Glomerular visceral epithelial cell (primary cell): ENCODE measurements at regions not wholly inside any gene's neighbourhood (a gene's known extent, or its start where the extent isn't known, plus 50 kb on each side); places are given as distances from the start of the nearest gene placed in this dataset.
"Not testable (repeated sequence)": the region's sequence is repeated elsewhere in the genome, so short reads cannot be mapped to it uniquely, and the experiment has no call there.

Source experiments
- DNase-seq: peaks from one replicate; pipeline ENCODE4 v3.0.0-alpha.2; 2016; ENCODE audit errors: extremely low spot score

DNA sequence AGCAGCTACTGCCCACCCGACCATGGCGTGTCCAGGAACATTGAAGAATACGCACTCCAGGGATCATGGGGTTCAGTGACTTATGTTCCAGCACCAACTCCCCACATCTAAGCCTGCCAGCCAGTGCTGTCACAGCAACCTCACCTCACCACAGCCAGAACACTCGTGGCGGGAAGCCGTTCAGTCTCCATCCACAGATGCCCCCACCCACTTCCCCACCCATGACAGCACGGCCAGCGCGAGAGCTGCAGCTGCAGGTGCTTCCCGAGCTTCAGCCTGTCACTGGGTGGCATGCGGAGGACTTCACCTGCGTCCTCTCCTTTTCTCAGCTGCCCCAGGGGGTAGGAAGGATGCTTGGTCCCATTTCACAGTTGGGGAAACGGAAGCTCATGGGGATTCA, 50.3 kb downstream of the RBFOX3 start:
- DNase-seq: no peak

DNA sequence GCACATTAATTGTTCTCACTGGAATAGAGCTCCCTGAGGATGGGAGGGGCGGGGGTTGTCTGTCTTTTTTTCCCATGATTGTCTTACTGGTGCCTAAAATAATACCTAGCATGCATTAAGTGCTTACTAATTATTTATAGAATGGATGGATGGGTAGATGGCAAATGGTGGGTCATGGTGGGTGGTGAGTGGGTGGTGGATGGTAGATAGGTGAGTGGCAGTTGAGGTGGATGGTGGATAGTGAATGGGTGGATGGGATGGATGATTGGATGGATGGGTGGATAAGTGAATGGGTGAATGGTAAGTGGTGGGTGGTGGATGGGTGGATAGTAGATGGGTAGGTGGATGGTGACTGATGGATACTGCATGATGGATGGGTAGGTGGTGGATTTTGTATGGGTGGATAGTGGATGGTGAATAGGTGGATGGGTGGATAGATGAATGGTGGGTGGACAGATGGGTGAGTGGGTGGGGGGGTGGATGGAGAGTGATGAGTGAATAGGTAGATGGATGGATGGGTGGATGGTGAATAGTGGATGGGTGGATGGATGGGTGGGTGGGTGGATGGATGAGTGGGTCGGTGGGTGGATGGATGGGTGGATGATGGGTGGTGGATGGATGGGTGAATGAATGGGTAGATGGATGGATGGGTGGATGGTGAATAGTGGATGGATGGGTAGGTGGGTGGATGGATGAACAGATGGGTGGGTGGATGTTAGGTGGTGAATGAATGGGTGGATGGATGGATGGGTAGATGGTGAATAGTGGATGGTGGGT, 51.6 kb downstream of the RBFOX3 start:
- no peak for DNase-seq

DNA sequence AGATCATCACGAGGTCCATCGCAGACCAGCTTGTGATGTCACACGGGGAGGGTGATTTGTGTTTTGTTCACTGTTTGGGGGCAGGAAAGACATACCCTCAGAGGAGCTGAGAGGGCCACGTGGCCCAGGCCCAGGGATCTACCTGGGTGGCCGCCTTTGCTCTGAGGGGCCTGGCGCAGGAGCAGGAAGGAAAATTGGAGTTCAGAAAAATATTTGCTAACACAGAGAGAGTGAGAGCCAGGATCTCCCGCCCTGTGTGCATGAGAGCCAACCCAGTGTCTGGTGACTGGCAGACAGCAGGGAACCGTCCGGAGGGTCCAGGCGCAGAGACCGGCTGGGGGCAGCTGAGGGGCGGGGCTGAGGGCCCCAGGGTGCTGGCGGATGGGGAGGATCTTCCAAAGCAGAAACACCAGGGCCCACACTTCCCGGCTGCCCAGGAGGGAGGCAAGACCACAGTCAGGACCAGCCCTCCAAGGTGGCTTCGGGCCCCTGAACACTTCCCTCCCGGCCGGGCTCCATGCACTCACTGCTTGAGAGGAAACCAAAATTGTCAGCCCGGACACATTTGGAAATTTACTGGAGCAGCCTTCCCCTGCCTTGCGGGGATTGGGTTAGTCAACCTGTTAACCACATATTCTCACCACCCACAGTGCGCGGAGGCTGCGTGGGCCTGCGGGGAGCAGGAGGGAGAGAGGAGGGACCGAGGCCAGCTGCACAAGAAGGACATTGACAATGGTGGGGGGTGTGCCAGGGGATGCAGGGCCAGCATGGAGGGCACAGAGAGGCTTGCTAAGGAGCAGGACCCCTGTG, 52.6 kb downstream of the RBFOX3 start:
- no peak for DNase-seq

DNA sequence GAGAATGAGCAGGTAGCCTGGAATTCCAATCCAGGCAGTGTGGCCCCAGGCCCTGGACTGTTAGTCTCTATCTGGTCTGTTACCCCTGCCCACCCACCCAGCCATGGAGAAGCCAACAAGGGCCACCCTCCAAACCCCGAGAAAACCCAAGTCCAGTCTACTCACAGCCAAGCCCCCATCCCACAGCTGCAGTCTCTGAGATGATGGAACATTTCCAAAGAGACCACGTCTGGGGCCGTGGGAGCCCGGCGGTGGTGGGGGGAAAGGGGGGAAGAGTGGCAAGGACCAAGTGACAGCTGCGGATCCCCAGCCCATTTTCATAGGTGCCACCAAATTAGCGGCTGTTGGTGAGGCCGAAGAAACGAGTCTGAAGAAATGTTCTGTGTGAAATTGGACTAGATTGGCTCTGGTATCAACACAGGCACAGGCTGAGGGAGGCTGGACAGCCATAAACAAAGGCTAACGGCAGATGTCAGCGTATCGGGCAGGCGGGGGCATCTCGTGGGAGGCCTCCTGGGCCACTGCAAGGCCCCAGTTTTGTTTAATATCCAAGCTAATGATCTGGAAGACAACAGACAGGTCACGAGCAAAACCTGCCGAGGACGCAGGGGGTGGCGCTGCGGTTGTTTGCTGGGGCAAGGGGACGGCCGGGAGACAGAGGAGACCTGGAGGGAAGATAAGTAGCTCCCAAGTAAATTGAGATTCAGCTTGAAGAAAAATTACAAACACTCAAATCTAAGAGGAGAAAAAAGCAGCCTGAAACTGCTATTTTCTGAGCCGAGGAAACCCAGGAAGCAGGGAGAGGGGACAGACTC, 53.4 kb downstream of the RBFOX3 start:
- DNase-seq: no peak

DNA sequence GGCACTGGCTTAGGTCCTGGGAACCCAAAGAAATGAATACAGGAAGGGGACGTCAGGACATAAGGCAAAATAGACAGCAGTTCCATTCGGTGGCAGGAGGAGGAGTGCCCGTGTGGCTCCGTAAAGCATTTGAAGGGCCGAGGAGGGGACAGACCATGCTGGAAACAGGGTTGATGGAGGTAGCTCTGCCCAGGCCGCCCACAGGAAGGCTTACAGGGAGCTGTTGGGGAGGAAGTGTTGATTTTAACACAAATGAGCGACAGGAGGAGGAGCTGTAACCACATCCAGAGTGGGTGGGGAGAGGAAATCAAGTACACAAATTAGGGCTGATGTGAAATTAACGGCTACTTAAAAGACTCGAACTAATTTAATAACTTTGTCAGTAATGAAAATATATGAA, 54.6 kb downstream of the RBFOX3 start:
- DNase-seq: no peak

DNA sequence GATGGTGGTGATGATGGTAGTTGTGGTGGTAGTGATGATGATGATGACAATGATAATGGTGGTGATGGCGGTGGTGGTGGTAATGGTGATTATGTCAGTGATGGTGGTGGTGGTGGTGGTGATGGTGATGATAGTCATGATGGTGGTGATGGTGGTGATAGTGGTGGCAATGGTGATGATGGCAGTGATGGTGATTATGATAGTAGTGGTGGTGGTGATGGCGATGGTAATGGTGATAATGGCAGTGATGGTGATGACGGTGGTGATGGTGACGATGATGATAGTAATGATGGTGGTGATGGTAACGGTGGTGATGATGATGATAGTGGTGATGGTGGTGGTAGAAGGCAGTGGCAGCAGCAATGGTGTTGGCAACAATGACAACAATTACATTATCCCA, 55.3 kb downstream of the RBFOX3 start:
- no peak for DNase-seq

DNA sequence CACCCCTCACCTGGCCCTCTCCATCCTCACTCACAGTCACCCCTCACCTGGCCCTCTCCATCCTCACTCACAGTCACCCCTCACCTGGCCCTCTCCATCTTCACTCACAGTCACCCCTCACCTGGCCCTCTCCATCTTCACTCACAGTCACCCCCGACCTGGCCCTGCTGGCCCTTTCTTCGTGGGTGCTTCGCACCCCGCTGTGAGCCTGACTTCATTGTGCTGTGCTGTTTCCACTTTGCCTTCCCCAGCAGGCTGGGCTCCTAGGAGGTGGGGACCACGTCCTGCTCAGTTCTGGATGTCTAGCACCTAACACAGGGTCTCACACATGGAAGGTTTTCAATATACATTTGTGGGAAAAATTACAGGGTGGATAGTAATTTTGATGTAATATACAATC, 56.5 kb downstream of the RBFOX3 start:
- not testable (repeated sequence) for DNase-seq

DNA sequence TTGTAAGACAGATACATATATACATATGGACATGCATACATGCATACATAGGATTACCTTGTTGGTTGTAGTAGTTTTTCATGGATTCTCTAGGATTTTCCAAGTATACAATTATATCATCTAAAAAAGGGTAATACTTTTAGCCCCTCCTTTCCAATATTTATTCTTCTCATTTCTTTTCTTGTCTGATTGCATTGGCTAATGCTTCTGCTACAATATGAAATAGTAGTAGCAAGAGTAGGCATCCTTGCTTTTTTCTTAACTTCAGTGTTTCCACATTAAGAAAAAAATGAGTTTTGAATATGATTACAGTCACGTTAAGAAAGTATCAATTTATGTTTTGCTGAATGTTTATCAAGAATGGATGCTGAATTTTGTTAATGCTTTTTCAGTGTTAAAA, 58.0 kb downstream of the RBFOX3 start:
- DNase-seq: no peak

DNA sequence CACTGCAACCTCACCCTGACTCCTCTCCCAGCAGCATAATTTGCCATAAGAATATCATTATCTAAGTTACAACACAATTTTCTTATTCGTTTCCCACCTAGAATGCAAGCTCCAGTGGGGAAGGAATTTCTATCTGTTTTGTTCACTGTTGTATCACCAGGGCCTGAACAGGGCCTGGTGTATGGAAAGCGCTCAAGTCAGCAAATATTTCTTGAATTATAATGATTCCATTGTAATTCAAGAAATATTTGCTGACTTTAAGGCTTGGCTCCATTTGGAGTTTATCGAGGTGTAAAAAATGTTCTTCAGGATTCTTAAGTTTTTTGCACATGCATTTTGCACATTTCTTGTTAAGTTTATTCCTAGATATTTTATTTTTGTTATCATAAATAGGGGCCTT, 58.4 kb downstream of the RBFOX3 start:
- DNase-seq: no peak

DNA sequence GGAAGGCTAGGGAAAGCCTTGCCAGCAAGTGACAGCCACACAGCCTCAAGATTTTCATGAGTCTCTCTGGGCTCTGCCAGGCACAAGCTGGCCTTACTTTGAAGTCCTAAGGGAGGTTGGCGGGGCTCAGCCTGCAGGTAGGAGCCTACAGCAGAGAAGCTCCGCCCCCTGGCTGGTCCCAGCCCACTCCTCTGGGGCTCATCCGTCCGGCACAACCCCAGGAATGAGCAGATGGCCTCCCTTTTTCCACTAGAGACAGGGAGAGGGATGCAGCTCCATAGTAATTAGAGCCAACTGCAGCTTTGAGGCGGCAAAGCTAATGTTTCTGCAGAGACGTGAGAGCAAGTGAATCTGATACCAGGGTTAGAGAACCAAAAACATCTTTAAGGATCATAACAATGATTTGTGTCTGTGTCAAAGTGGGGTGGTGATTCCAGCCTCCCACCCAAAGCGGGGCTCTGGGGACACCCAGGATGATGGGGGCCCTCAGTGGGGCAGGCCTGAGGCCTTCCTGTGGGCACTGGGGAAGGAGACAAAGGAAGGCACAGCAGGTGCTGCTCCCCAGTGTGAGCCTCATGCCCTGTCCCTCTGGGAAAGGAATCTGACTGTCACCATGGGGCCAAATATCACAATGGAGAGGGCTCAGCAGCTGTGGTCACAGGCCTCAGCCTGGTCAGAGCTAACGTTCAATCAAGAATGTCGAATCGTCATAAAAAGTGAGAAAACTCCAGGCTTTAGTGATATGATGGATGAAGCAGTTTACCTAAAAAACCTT, 61.5 kb downstream of the RBFOX3 start:
- DNase-seq: no peak

DNA sequence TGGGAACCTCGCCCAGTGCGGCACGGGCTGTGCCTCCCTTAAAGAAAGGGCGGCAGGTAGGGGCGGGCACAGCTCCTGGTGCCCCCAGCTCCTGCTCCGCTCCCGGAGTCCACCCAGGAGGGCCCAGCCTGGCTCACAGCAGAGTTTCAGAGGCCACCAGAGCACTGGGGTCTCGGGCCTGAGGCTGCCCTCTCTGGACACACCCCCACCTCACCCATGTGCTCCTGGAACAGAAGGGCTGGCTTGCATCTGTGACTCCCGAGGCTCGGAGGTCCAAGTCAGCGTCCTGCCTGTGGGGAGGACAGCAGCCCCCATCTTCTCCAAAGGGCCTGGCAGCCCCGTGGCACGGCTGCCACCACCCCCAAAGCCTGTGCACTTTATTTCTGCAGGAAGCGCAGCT, 62.7 kb downstream of the RBFOX3 start:
- no peak for DNase-seq

DNA sequence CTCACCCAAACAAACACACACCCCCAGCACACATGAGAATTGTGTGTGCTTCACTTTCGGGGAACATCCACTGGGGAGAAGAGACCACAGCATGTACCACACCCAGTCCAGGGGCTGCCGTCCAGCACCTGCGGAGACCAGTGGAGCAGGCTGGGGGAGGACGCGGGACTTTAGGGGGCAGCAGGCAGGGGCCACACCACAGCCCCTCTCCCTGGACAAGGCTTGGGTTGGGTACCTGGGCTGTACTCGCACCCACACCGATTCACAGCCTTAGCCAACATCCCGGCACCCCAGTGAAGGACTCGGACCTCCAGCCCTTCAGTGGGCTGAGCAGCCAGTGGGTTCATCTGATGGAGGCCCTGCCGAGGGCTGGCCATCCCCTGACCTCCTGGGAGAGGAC, 63.3 kb downstream of the RBFOX3 start:
- no peak for DNase-seq

DNA sequence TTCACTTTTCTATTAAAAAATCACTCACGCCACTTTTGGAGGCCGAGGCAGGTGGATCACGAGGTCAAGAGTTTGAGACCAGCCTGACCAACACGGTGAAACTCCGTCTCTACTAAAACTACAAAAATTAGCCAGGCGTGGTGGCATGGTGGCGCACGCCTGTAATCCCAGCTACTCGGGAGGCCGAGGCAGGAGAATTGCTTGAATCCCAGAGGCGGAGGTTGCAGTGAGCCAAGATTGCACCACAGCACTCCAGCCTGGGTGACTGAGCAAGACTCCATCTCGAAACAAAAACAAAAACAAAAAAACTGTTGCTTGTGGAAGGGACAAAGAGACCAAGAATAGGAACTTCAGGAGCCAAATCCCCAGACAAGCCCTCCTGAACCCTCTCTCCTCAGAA, 63.7 kb downstream of the RBFOX3 start:
- DNase-seq: not testable (repeated sequence)

DNA sequence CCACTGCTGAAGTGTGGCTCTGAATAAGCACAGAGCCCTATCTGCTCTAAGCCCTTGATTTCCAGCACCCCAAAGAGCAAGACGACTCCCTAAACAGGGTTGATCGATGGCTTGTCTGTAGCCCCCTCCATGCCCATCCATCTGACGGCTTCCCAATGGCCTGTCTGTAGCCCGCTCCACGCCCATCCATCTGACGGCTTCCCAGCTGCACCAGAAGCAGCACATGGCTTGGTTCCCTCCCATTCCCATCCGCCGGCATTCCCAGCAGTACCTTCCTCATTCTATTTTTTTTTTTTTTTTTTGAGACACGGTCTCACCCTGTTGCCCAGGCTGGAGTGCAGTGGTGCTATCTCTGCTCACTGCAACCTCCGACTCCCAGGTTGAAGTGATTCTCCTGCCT, 64.5 kb downstream of the RBFOX3 start:
- DNase-seq: no peak

DNA sequence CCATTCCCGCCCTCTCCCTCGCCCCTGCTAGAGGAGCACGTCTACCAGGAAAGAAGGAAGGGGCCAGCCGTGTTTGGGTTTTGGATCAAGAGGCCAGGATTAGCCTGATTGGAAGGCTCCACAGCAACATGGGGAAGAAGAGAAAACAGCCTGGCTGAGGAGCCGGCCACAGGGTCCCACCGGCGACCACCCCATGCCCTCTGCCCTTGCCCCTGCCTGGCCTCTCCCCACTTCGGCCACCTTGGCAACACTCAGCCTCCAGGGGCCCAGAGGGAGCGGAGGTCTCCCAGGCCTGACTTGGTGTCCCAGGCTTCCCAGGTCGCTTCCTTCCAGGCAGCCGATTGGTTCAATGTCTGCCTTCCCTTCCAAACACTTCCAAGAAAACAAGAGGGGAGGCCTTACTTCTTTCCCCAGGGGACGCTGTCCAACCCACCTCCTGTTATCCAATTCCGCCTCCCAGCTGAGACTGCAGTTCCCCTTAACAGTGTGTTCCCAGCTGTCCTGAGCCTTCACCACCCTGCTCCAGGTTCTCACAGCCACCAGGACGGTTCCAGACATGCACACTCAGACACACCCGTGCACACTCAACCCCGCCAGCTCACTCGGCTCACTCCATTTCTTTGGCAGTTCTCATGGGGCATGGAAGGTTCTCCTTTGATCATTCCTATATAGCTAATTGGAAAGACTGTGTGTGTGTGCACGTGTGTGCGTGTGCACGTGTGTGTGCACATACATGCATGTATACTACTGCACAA, 65.4 kb downstream of the RBFOX3 start:
- no peak for DNase-seq

DNA sequence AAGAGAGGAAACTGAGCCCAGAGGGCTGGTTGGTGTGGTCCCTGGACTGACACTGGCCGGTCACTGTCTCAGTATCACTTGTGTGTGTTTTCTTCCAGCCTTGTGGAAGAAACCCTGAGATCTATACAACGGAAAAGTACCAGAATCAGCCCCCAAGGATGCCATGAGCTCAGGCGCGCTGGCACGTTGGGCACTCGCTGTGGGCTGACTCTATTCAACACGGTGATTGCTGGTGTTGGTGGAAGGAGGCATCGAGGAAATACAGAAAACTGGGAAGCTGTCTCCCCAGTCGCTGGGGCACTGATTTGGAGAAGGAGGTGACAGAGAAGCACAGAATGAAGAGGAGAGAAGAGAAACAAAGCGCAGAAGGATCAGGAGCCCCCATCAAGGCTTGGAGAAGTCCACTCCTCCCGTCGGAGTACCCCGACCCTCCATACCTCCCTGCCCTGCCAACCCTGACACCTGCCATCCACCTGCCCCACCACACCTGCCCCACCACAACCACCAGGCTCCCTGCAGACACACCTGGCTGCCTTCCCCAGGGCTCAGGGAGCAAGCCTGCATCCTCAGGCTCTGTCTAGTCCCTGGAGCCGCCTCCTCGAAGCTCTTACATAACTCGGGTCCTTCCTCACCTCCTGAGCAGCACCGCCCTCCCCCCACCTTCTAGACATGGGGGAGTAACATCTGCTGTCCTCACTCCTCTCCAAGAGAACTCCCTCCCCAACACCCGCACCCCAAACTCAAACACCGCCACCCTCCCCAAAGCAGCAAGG, 66.5 kb downstream of the RBFOX3 start:
- DNase-seq: no peak

DNA sequence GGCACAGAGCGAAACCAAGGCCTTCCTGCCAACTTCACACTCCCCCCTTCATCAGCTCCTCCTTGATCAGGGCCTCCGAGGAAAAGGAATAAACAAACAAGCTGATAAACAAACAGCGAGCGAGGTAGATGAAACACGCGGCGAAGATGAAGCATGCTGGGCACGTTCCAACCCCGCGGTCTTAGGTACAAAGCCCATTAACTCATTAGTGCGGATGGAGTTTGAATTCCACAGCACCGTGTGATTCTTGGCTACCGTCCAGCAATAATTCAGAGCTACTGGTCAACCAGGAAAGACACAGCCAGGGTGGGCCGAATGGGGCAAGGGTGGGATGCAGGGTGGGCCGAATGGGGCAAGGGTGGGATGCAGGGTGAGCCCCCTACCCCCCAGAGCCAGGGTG, 67.3 kb downstream of the RBFOX3 start:
- no peak for DNase-seq

DNA sequence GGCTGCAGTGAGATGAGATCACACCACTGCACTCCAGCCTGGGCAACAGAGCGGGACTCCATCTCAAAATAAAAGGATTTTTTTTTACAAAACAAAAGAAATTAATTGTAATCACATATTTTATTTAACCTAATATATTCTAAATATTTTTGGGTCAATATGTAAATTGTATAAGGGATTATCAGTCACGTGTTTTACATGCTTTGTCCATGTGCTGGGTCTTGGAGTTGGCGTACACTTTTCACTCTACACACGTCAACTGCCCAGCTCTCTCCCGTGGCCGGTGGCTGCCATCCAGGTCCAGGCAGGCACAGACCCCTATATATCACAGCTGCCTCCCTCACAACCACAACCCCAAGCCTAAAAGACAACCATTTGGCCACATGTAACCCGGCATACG, 68.1 kb downstream of the RBFOX3 start:
- no peak for DNase-seq

DNA sequence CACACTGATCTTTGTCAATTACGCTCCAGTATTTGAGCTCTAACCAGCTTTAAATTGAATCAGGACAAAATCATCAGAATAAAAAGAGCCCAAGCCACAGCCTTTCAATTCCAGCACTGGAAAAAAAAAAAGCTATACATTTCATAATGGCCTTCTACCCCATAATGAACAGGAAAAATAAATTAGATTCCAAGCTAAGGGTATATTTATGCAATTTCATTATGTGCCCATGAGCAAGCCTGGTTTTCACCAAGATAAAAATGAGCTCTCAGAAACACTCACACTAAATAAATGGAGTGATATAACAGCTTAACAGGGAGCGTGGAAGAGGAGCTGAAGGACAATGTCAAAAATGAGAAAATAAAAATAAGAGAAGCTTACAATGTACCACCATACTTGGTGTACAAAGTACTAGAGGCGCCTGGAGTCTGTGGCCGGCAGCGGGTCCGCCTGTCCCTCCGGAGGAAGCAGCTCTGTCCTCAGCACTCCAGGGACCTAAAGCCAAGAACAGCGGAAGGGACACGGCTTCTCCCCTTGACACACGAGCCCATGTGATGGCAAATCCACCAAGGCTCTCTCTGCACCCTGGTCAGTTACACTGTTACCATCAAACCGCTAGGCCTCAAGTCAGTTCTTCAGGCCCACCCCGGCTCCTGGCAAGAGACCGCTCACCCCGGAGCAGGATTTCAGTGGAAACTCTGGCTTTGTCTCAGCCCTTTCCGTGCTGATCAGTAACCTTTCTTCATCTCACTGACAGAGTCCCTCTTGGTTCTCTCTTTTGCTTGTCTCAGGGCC, 69.6 kb downstream of the RBFOX3 start:
- no peak for DNase-seq
